IMR-90 (cell line): ENCODE measurements at regions not wholly inside any gene's neighbourhood (a gene's known extent, or its start where the extent isn't known, plus 50 kb on each side); places are given as distances from the start of the nearest gene placed in this dataset.
A peak's percentile ranks its signal among the peaks of the same experiment; 100 is the strongest.

Source experiments
- ATAC-seq: fragments of 200-7000 bp; cut with Tn5 transposase; 2 replicates; pipeline ENCODE4 v1.9.1; 2020; ENCODE audit warnings: low read depth, mild to moderate bottlenecking, moderate library complexity
- BruUV-seq: library from RNA; stranded (reverse); fragments of 400-500 nt; replicated peaks from 2 replicates; lab custom pipeline; 2021; lab: Mats Ljungman, UMichigan
- CTCF ChIA-PET: fragments of 300-600 bp; formaldehyde crosslinking; extraction: SDS; loops from one replicate; lab custom pipeline; 2021; ENCODE audit warnings: antibody characterized with exemption; lab: Yijun Ruan, JAX
- POLR2A ChIA-PET: fragments of 300-600 bp; sonication (Branson Sonifier 250); formaldehyde crosslinking; loops from one replicate; lab custom pipeline; 2022; ENCODE audit warnings: antibody characterized with exemption; ENCODE audit not compliant: unreplicated experiment; lab: Charles Lee
- DNase-seq: peaks from one replicate; pipeline ENCODE4 v3.0.0; 2013
- H2AFZ ChIP-seq: replicated peaks from 2 replicates; pipeline ENCODE3; 2013; ENCODE audit warnings: low read length, mild to moderate bottlenecking; ENCODE audit not compliant: poor library complexity
- H2AK5ac ChIP-seq: 2 replicates; pipeline ENCODE4 v1.6.1; 2013; ENCODE audit warnings: low read depth, low read length, inconsistent platforms
- H2AK9ac ChIP-seq: replicated peaks from 2 replicates; pipeline ENCODE3; 2013; ENCODE audit warnings: mild to moderate bottlenecking, low read depth, low read length, moderate library complexity; ENCODE audit not compliant: poor library complexity
- H2BK120ac ChIP-seq: 2 replicates; pipeline ENCODE4 v1.6.1; 2013; ENCODE audit warnings: low read depth, low read length, inconsistent platforms
- H2BK15ac ChIP-seq: 3 replicates; pipeline ENCODE4 v1.6.1; 2013; ENCODE audit warnings: low read depth, low read length, inconsistent platforms
- H2BK20ac ChIP-seq: 2 replicates; pipeline ENCODE4 v1.6.1; 2013; ENCODE audit warnings: low read depth, mild to moderate bottlenecking, inconsistent platforms, low read length, moderate library complexity
- H2BK5ac ChIP-seq: 2 replicates; pipeline ENCODE4 v1.6.1; 2013; ENCODE audit warnings: mild to moderate bottlenecking, low read depth, low read length, inconsistent platforms; ENCODE audit not compliant: poor library complexity, severe bottlenecking
- H3K14ac ChIP-seq: replicated peaks from 2 replicates; pipeline ENCODE4 v1.6.1; 2013; ENCODE audit warnings: low read depth, low read length, inconsistent platforms
- H3K18ac ChIP-seq: 2 replicates; pipeline ENCODE4 v1.6.1; 2013; ENCODE audit warnings: low read depth, low read length, control low read depth
- H3K23ac ChIP-seq: 2 replicates; pipeline ENCODE4 v1.6.1; 2013; ENCODE audit warnings: low read depth, low read length, inconsistent platforms
- H3K27ac ChIP-seq: 2 replicates; pipeline ENCODE4 v1.5.1; 2013; ENCODE audit warnings: mild to moderate bottlenecking, control low read depth, low read length; ENCODE audit not compliant: insufficient read depth
- H3K27me3 ChIP-seq: 2 replicates; pipeline ENCODE4 v1.6.1; 2013; ENCODE audit warnings: low read length; ENCODE audit not compliant: control insufficient read depth, insufficient read depth
- H3K36me3 ChIP-seq: 2 replicates; pipeline ENCODE4 v1.6.1; 2013; ENCODE audit warnings: low read length, mixed read lengths; ENCODE audit not compliant: control insufficient read depth, insufficient read depth
- H3K4ac ChIP-seq: 2 replicates; pipeline ENCODE4 v1.6.1; 2013; ENCODE audit warnings: low read depth, low read length, inconsistent platforms
- H3K4me1 ChIP-seq: 2 replicates; pipeline ENCODE4 v1.6.1; 2013; ENCODE audit warnings: low read length, mixed read lengths; ENCODE audit not compliant: control insufficient read depth, insufficient read depth
- H3K4me2 ChIP-seq: 2 replicates; pipeline ENCODE4 v1.6.1; 2013; ENCODE audit warnings: low read depth, mild to moderate bottlenecking, control low read depth, low read length, moderate library complexity
- H3K4me3 ChIP-seq: 2 replicates; pipeline ENCODE4 v1.5.1; 2013; ENCODE audit warnings: low read depth, mild to moderate bottlenecking, control low read depth, low read length, moderate library complexity; ENCODE audit not compliant: insufficient read depth
- H3K56ac ChIP-seq: 2 replicates; pipeline ENCODE4 v1.6.1; 2013; ENCODE audit warnings: low read length, inconsistent platforms; ENCODE audit not compliant: insufficient read depth; ENCODE audit errors: extremely low read depth
- H3K79me1 ChIP-seq, 2 experiments: 2 replicates each; pipeline ENCODE4 v1.6.1; 2013; ENCODE audit warnings: low read length in 2 of 2, inconsistent platforms in 1 of 2, low read depth in 1 of 2
- H3K9ac ChIP-seq: 2 replicates; pipeline ENCODE4 v1.6.1; 2013; ENCODE audit warnings: low read depth, low read length, control low read depth
- H3K9me1 ChIP-seq: 2 replicates; pipeline ENCODE4 v1.6.1; 2013; ENCODE audit warnings: low read length, inconsistent platforms; ENCODE audit not compliant: insufficient read depth
- H3K9me3 ChIP-seq: 2 replicates; pipeline ENCODE4 v1.6.1; 2013; ENCODE audit warnings: low read length; ENCODE audit not compliant: control insufficient read depth, insufficient read depth
- H4K20me1 ChIP-seq: 2 replicates; pipeline ENCODE4 v1.6.1; 2013; ENCODE audit warnings: low read length, inconsistent platforms; ENCODE audit not compliant: insufficient read depth
- H4K5ac ChIP-seq: 2 replicates; pipeline ENCODE4 v1.6.1; 2013; ENCODE audit warnings: mild to moderate bottlenecking, low read depth, low read length, control low read depth
- H4K8ac ChIP-seq, 2 experiments: 2 replicates each; pipeline ENCODE4 v1.6.1; 2013; ENCODE audit warnings: low read depth in 2 of 2, low read length in 2 of 2, control low read depth in 1 of 2, inconsistent platforms in 1 of 2
- H4K91ac ChIP-seq: 2 replicates; pipeline ENCODE4 v1.6.1; 2013; ENCODE audit warnings: low read depth, low read length, inconsistent platforms; ENCODE audit not compliant: insufficient read depth
- CEBPB ChIP-seq: IDR thresholded peaks from 2 replicates; pipeline ENCODE4 v1.6.1; 2012; ENCODE audit warnings: low read depth, low read length, improper control_type of control experiment
- CHD1 ChIP-seq: IDR thresholded peaks from 2 replicates; pipeline ENCODE4 v1.6.1; 2012; ENCODE audit warnings: low read depth, low read length, improper control_type of control experiment
- NFE2L2 ChIP-seq: fragments of 150-350 bp; IDR thresholded peaks from 2 replicates; pipeline ENCODE4 v1.6.1; 2016; ENCODE audit warnings: low read depth, mild to moderate bottlenecking, low read length
- POLR2A ChIP-seq: IDR thresholded peaks from 2 replicates; pipeline ENCODE4 v1.6.1; 2012; ENCODE audit warnings: mild to moderate bottlenecking, low read depth, low read length
- RCOR1 ChIP-seq: IDR thresholded peaks from 2 replicates; pipeline ENCODE4 v1.6.1; 2012; ENCODE audit warnings: mild to moderate bottlenecking, low read length, improper control_type of control experiment; ENCODE audit not compliant: insufficient replicate concordance
- SMC3 ChIP-seq: fragments of 150-350 bp; IDR thresholded peaks from 2 replicates; pipeline ENCODE4 v1.6.1; 2016; ENCODE audit warnings: low read depth, mild to moderate bottlenecking, antibody characterized with exemption, low read length, moderate library complexity
- WGBS, 2 experiments: methylation state at CpG; one replicate each; pipeline versions ENCODE4 v1.1.5 to v1.1.7; 2013; ENCODE audit warnings: missing lambda C conversion rate in 2 of 2; ENCODE audit not compliant: insufficient read length in 1 of 2; ENCODE audit errors: extremely low coverage in 2 of 2; 5-methylcytosine and 5-hydroxymethylcytosine counted together
- dilution Hi-C: fragments of 300-500 bp; cut with HindIII; formaldehyde crosslinking; loops from one replicate; pipeline ENCODE4 v1.14.3; 2018; ENCODE audit warnings: low sequenced_read_pairs; ENCODE audit not compliant: unreplicated experiment
- in situ Hi-C: fragments of 300-500 bp; cut with MboI; formaldehyde crosslinking; loops from 3 replicates; pipeline ENCODE4 v1.14.3; 2019; ENCODE audit warnings: low sequenced_read_pairs, inconsistent platforms, mixed read lengths
- intact Hi-C: fragments of 100-400 bp; cut with micrococcal nuclease; formaldehyde crosslinking; loops from 2 replicates; pipeline ENCODE4 v1.10.0; 2022

GRCh38 chr4:149886786-149887490, 71.3 kb upstream of the IQCM start:
- 0 out of 4 replicates have a peak overlapping the region, but pooled peaks have one; percentile 8 to 26 for H4K8ac ChIP-seq
- DNase-seq (no peak), ATAC-seq (no peak)
- peaks cover 6% of the 10 kb centered on the region for H3K4me1 ChIP-seq
- peak overlapping the region; percentile 53; the same call in 1 of the 2 replicates for H3K18ac ChIP-seq
- CTCF ChIA-PET, result interaction anchor here (0.7 to 1.4 kb wide), 2 partner anchors 10 to 12 kb away, joined by 3 to 4 read pairs; no protein-coding TSS in a partner anchor
- H2BK5ac ChIP-seq, result no peak overlapping the region
- no peak overlapping the region for H3K9ac ChIP-seq
- in situ Hi-C loops (loop anchor here (25.0 kb wide), 1 partner anchor 925 kb away; no protein-coding TSS in a partner anchor), intact Hi-C loops (loop anchor here (5.0 kb wide), 1 partner anchor 600 kb away; no protein-coding TSS in a partner anchor), dilution Hi-C loops (no loop called here)
- no peak overlapping the region for H3K27ac ChIP-seq
- POLR2A ChIA-PET, result no interaction called here
- no peaks in the 10 kb centered on the region for H3K79me1 ChIP-seq
- H2BK15ac ChIP-seq, result 0 out of 3 replicates have a peak overlapping the region, but pooled peaks have one; percentile 29
- H3K9me3 ChIP-seq, result no peaks in the 10 kb centered on the region
- H3K23ac ChIP-seq, result no peak overlapping the region
- no peaks in the 10 kb centered on the region for H3K9me1 ChIP-seq
- H3K56ac ChIP-seq, result no peak overlapping the region
- no TSS peak for BruUV-seq
- H2BK120ac ChIP-seq, result peak overlapping the region; percentile 2; the same call in 1 of the 2 replicates
- H4K91ac ChIP-seq, result peak overlapping the region; percentile 43; the same call in 1 of the 2 replicates
- no peak overlapping the region for H2AK9ac ChIP-seq
- H2AK5ac ChIP-seq, result no peak overlapping the region
- H3K36me3 ChIP-seq, result no peaks in the 10 kb centered on the region
- peak overlapping the region; percentile 47; the same call in 1 of the 2 replicates for H2BK20ac ChIP-seq
- H4K20me1 ChIP-seq, result no peaks in the 10 kb centered on the region
- peak overlapping the region; percentile 19; the same call in 1 of the 2 replicates for H3K4ac ChIP-seq
- H4K5ac ChIP-seq, result no peak overlapping the region
- TF ChIP-seq RCOR1 (no peak), SMC3 (no peak), CHD1 (no peak), POLR2A (no peak), NFE2L2 (no peak), CEBPB (no peak)
- 89% methylated on average over 3 of the region's 3 CpGs; no CpG with 5 or more reads in 1 of the 2 experiments for WGBS, 2 experiments
- no peaks in the 10 kb centered on the region for H3K27me3 ChIP-seq
- H3K4me2 ChIP-seq, result no peak overlapping the region
- H3K14ac ChIP-seq, result no peak overlapping the region
- no peak overlapping the region for H3K4me3 ChIP-seq
- H2AFZ ChIP-seq, result no peak overlapping the region
